Urothelium cell line (cell line): ENCODE measurements at regions not wholly inside any gene's neighbourhood (a gene's known extent, or its start where the extent isn't known, plus 50 kb on each side); places are given as distances from the start of the nearest gene placed in this dataset.

ENCODE experiments used
- DNase-seq: peaks from one replicate; pipeline ENCODE4 v3.0.0; 2011; ENCODE audit warnings: low spot score, mixed read lengths
- FAIRE-seq: peaks from 2 replicates; lab custom pipeline; 2011; peaks lifted over from hg19 to GRCh38; lab: Jason Lieb, UNC

DNA sequence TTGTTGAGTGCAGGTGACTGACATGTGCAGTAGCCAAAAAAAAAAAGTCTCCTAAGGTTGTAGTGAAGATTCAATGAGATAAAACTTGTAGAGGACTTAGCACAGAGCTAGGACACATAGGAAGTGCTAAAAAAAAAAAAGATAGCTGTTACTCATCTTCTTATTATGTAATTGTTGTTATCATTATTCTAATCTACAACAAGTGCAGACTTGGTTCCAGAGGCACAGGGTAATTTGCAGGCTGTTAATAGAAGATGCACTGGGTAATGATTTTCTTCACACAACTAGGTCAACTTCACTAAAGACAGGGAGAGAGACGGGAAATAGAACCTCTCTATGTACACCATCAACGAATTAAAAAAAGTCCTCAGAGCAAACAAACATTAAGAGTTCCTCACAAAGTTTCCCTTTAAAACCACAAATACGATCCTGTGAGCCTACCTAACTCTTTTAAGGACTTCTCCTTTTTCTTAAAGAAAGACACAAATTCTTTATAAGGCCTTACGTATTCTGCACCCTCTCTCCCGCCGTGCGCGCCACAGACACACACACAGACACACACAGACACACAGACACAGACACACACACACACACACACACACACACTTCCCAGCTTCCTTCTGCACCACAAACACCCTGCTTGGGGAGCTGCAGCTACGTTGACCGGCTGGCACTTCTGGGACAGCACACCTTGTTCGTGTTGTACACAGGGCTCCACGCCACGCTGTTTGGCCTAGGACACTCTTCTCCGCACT lies 49.8 kb upstream of the GADD45A start:
- DNase-seq, result no peak
- FAIRE-seq, result peak; percentile 46
